GM12878 (cell line): ENCODE measurements at regions not wholly inside any gene's neighbourhood (a gene's known extent, or its start where the extent isn't known, plus 50 kb on each side); places are given as distances from the start of the nearest gene placed in this dataset.

Source experiments
- ATAC-seq: fragments of 200-7000 bp; cut with Tn5 transposase; 3 replicates; pipeline ENCODE4 v1.9.1; 2020; ENCODE audit warnings: mild to moderate bottlenecking, moderate library complexity
- BruUV-seq: library from RNA; stranded (reverse); fragments of 400-500 nt; replicated peaks from 2 replicates; lab custom pipeline; 2021; lab: Mats Ljungman, UMichigan
- CTCF ChIA-PET: fragments of 300-600 bp; sonication (Branson Sonifier 250); formaldehyde crosslinking; extraction: SDS; loops from one replicate; lab custom pipeline; 2021; ENCODE audit warnings: inconsistent platforms; lab: Yijun Ruan, JAX
- POLR2A ChIA-PET: fragments of 350-600 bp; formaldehyde crosslinking; extraction: SDS; loops from one replicate; lab custom pipeline; 2021; ENCODE audit warnings: inconsistent platforms; lab: Charles Lee
- RAD21 ChIA-PET: fragments of 300-600 bp; sonication (Branson Sonifier 250); formaldehyde crosslinking; loops from one replicate; lab custom pipeline; 2023; ENCODE audit warnings: antibody characterized with exemption; ENCODE audit not compliant: unreplicated experiment; lab: Charles Lee
- SMC1A ChIA-PET: fragments of 300-600 bp; sonication (Branson Sonifier 250); formaldehyde crosslinking; loops from one replicate; lab custom pipeline; 2023; ENCODE audit not compliant: unreplicated experiment, uncharacterized antibody; lab: Charles Lee
- DNase-seq: peaks from one replicate; pipeline ENCODE4 v3.0.0-alpha.2; 2011; ENCODE audit warnings: low read depth, low spot score
- FAIRE-seq: peaks from 3 replicates; lab custom pipeline; 2011; peaks lifted over from hg19 to GRCh38; lab: Jason Lieb, UNC
- H2AFZ ChIP-seq: 2 replicates; pipeline ENCODE4 v1.6.0; 2011; ENCODE audit warnings: low read depth, low read length, control low read depth; ENCODE audit not compliant: control insufficient read depth
- H3K27ac ChIP-seq: 2 replicates; pipeline ENCODE4 v1.5.1; 2011; ENCODE audit warnings: control low read depth; ENCODE audit not compliant: control insufficient read depth, insufficient read depth
- H3K27me3 ChIP-seq, 2 experiments: replicated peaks in 1 of 2; 2 replicates each; pipeline versions ENCODE4 v1.6.0 to v1.6.1; 2011; ENCODE audit warnings: low read length in 1 of 2; ENCODE audit not compliant: control insufficient read depth in 2 of 2, insufficient read depth in 2 of 2
- H3K36me3 ChIP-seq, 2 experiments: 2 replicates each; pipeline ENCODE4 v1.5.1; 2011; ENCODE audit warnings: low read length in 1 of 2; ENCODE audit not compliant: control insufficient read depth in 2 of 2, insufficient read depth in 2 of 2
- H3K4me1 ChIP-seq: 2 replicates; pipeline ENCODE4 v1.6.1; 2011; ENCODE audit warnings: mild to moderate bottlenecking, low read length, moderate library complexity, mixed read lengths; ENCODE audit not compliant: control insufficient read depth, insufficient read depth
- H3K4me2 ChIP-seq: 2 replicates; pipeline ENCODE4 v1.6.0; 2011; ENCODE audit warnings: control low read depth; ENCODE audit not compliant: control insufficient read depth, insufficient read depth
- H3K4me3 ChIP-seq: fragments of 200-600 bp; sonication (generic); 2 replicates; pipeline ENCODE4 v1.5.1; 2016
- H3K79me2 ChIP-seq: 2 replicates; pipeline ENCODE4 v1.6.0; 2011; ENCODE audit warnings: low read length; ENCODE audit not compliant: control insufficient read depth, insufficient read depth
- H3K9ac ChIP-seq: 2 replicates; pipeline ENCODE4 v1.8.0; 2011; ENCODE audit warnings: low read length, control low read depth, mixed read lengths; ENCODE audit not compliant: control insufficient read depth, insufficient read depth
- H3K9me3 ChIP-seq: replicated peaks from 3 replicates; pipeline ENCODE4 v1.5.1; 2011; ENCODE audit warnings: mild to moderate bottlenecking, low read length; ENCODE audit not compliant: control insufficient read depth, insufficient read depth
- H4K20me1 ChIP-seq: 2 replicates; pipeline ENCODE4 v1.6.0; 2011; ENCODE audit not compliant: control insufficient read depth, insufficient read depth
- CBX3 ChIP-seq: fragments of 200-600 bp; sonication (generic); IDR thresholded peaks from 2 replicates; pipeline ENCODE4 v1.6.1; 2016; ENCODE audit warnings: low read depth, borderline replicate concordance
- CUX1 ChIP-seq: IDR thresholded peaks from 2 replicates; pipeline ENCODE4 v1.6.1; 2012; ENCODE audit warnings: improper control_type of control experiment, low read depth, low read length; ENCODE audit not compliant: insufficient replicate concordance
- EP300 ChIP-seq, 2 experiments: fragments of 150-350 bp in 1 of 2; IDR thresholded peaks; 2 replicates each; pipeline ENCODE4 v1.6.1; 2011 to 2012; ENCODE audit warnings: low read depth in 2 of 2, low read length in 2 of 2, borderline replicate concordance in 1 of 2, improper control_type of control experiment in 1 of 2, inconsistent platforms in 1 of 2; ENCODE audit not compliant: control insufficient read depth in 1 of 2
- HCFC1 ChIP-seq: fragments of 150-350 bp; IDR thresholded peaks from 2 replicates; pipeline ENCODE4 v1.6.1; 2014; ENCODE audit warnings: low read length
- HDAC6 ChIP-seq: fragments of 200-600 bp; sonication (generic); IDR thresholded peaks from one replicate; pipeline ENCODE4 v1.8.0; 2017; ENCODE audit warnings: antibody characterized with exemption; ENCODE audit not compliant: unreplicated experiment
- HSF1 ChIP-seq: fragments of 150-350 bp; IDR thresholded peaks from 2 replicates; pipeline ENCODE4 v1.6.1; 2014; ENCODE audit warnings: mild to moderate bottlenecking, low read depth, low read length
- IKZF2 ChIP-seq, 2 experiments: fragments of 450-650 bp; IDR thresholded peaks; 2 replicates each; pipeline ENCODE4 v1.6.1; 2017; ENCODE audit warnings: mild to moderate bottlenecking in 2 of 2, moderate library complexity in 2 of 2
- KLF5 ChIP-seq: fragments of 450-650 bp; IDR thresholded peaks from 2 replicates; pipeline ENCODE4 v1.6.1; 2014; ENCODE audit warnings: mild to moderate bottlenecking; ENCODE audit not compliant: partially characterized antibody
- LARP7 ChIP-seq: fragments of 450-650 bp; IDR thresholded peaks from 2 replicates; pipeline ENCODE4 v1.6.1; 2017; ENCODE audit warnings: mild to moderate bottlenecking
- TARDBP ChIP-seq: IDR thresholded peaks from 2 replicates; pipeline ENCODE4 v1.6.1; 2016; ENCODE audit warnings: borderline replicate concordance
- ZNF274 ChIP-seq: IDR thresholded peaks from one replicate; pipeline ENCODE4 v1.8.0; 2011; ENCODE audit not compliant: insufficient read length, insufficient read depth
- WGBS: methylation state at CpG from one replicate; pipeline ENCODE4 v1.1.6; 2016; ENCODE audit warnings: low lambda C conversion rate; ENCODE audit not compliant: insufficient replicate concordance, insufficient coverage; ENCODE audit errors: missing lambda C conversion rate; 5-methylcytosine and 5-hydroxymethylcytosine counted together
- in situ Hi-C: fragments of 300-500 bp; cut with MboI; formaldehyde crosslinking; loops from 9 replicates; pipeline ENCODE4 v1.14.3; 2018; ENCODE audit warnings: mixed read lengths
- intact Hi-C: fragments of 100-400 bp; cut with micrococcal nuclease; formaldehyde crosslinking; loops from one replicate; pipeline ENCODE4 v1.14.2; 2022; ENCODE audit not compliant: unreplicated experiment

- Histone ChIP-seq H3K9ac (no peak overlapping the region), H3K27ac (no peak overlapping the region), H3K36me3 (no peaks in the 10 kb centered on the region), H4K20me1 (no peaks in the 10 kb centered on the region), H3K9me3 (no peaks in the 10 kb centered on the region), H3K27me3 (no peaks in the 10 kb centered on the region), H2AFZ (no peak overlapping the region), H3K4me3 (no peak overlapping the region), H3K79me2 (no peaks in the 10 kb centered on the region), H3K4me1 (peaks cover 23% of the 10 kb centered on the region), H3K4me2 (no peak overlapping the region)
- ChIA-PET CTCF (interaction anchor here (0.8 to 1.3 kb wide), 4 partner anchors 45 to 764 kb away, joined by 3 read pairs; no protein-coding TSS in a partner anchor), POLR2A (interaction anchor here (0.7 to 1.6 kb wide), 2 partner anchors 53 to 62 kb away, joined by 4 to 16 read pairs; partner anchors contain the start of gene NABP1), SMC1A (interaction anchor here (0.5 to 10.2 kb wide), 5 partner anchors 17 to 539 kb away, joined by 3 to 136 read pairs (median 5); partner anchors contain the start of gene NABP1), RAD21 (interaction anchor here (0.8 to 2.1 kb wide), 3 partner anchors 52 to 318 kb away, joined by 3 to 4 read pairs (median 4); no protein-coding TSS in a partner anchor)
- intact Hi-C loops (loop anchor here (5.0 kb wide), 1 partner anchor 42 kb away; no protein-coding TSS in a partner anchor), in situ Hi-C loops (no loop called here)
- ATAC-seq (no peak), FAIRE-seq (no peak), DNase-seq (no peak)
- 74% methylated on average over 3 of the region's 3 CpGs for WGBS
- no TSS peak for BruUV-seq
- TF ChIP-seq KLF5 (no peak), HSF1 (no peak), IKZF2 (IDR thresholded peaks at IDR 0.05) (no peak), TARDBP (no peak), LARP7 (no peak), HCFC1 (no peak), CUX1 (no peak), HDAC6 (no peak), CBX3 (no peak), ZNF274 (no peak), EP300 (IDR thresholded peaks at IDR 0.05; ENCODE audit: borderline replicate concordance in 1 of 2, control insufficient read depth in 1 of 2, low read depth in 2 of 2, low read length in 2 of 2) (no peak)
Measured at GRCh38 chr2:191614759-191615158, 63.2 kb upstream of the NABP1 start.
